ENCODE measurements at regions not wholly inside any gene's neighbourhood (a gene's known extent, or its start where the extent isn't known, plus 50 kb on each side); places are given as distances from the start of the nearest gene placed in this dataset.

DNA sequence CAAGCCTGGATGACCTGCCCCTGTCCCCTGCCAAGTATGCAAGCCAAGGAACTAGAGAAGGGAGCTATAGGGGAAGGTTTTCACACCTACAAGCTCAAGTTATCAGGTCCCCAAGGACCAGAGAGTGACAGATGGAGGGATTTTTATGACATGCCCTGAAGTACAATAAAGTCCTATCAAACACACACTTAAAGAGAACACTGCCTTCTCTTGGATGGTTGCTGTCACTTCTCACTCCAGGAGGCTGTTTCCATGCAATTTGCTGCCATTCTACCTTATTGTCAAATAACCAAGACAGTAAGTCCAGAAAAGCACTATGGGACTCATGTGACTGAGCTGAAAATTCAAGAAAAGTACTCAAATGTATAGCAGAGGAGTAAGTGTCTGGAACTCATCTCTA lies 76.6 kb upstream of the DDX18 start:
- no peak overlapping the region for H3K23ac ChIP-seq (ENCODE audit: insufficient read length)
- no peak overlapping the region for H3K18ac ChIP-seq (ENCODE audit: extremely low read depth, low read length)
- H3K36me3 ChIP-seq (ENCODE audit: control insufficient read depth in 2 of 4, insufficient read depth in 4 of 4, low read length in 3 of 4): no peaks in the 10 kb centered on the region
- no peak overlapping the region for H3K4me3 ChIP-seq (ENCODE audit: extremely low read depth in 1 of 4, insufficient read depth in 2 of 4, low read depth in 3 of 4, low read length in 4 of 4)
- H3K79me1 ChIP-seq (ENCODE audit: low read depth, low read length): no peaks in the 10 kb centered on the region
- H3K27ac ChIP-seq (ENCODE audit: low read depth, low read length): no peak overlapping the region
- no peaks in the 10 kb centered on the region for H3K4me1 ChIP-seq (replicated peaks in 1 of 4; ENCODE audit: control insufficient read depth in 3 of 4, insufficient read depth in 4 of 4, low read length in 3 of 4)
- no peak overlapping the region for H2BK5ac ChIP-seq (ENCODE audit: low read depth, low read length)
- no peaks in the 10 kb centered on the region for H3K27me3 ChIP-seq (replicated peaks in 1 of 4; ENCODE audit: control insufficient read depth in 3 of 4, extremely low read depth in 1 of 4, insufficient read depth in 3 of 4, low read length in 3 of 4)
- DNase-seq (ENCODE audit: low read depth in 1 of 2, low spot score in 2 of 2) (no peak), FAIRE-seq (no peak)
- no peak overlapping the region for H2AFZ ChIP-seq (ENCODE audit: low read length)
- no peak overlapping the region for H3K56ac ChIP-seq (replicated peaks; ENCODE audit: insufficient read length, low read depth, low read length)
- H2BK15ac ChIP-seq (ENCODE audit: low read length): no peak overlapping the region
- H2BK12ac ChIP-seq (ENCODE audit: low read depth, low read length): no peak overlapping the region
- ChIA-PET POLR2A (ENCODE audit: partially characterized antibody) (no interaction called here), CTCF (ENCODE audit: partially characterized antibody) (interaction anchor here (0.6 to 1.7 kb wide), 3 partner anchors 10 to 272 kb away, joined by 3 to 5 read pairs (median 4); no protein-coding TSS in a partner anchor)
- H3K14ac ChIP-seq (ENCODE audit: insufficient read length): no peak overlapping the region
- no peak overlapping the region for H3K9ac ChIP-seq (replicated peaks in 1 of 4; ENCODE audit: extremely low read depth in 1 of 4, low read depth in 3 of 4, low read length in 3 of 4)
- no peak overlapping the region for H3K4ac ChIP-seq (replicated peaks; ENCODE audit: insufficient read length, low read depth, low read length)
- no peak overlapping the region for H2BK20ac ChIP-seq (ENCODE audit: low read length)
- H4K8ac ChIP-seq (ENCODE audit: extremely low read depth, insufficient read depth, low read length): no peak overlapping the region
- no peak overlapping the region for H4K5ac ChIP-seq (ENCODE audit: insufficient read length, low read depth, low read length)
- H3K4me2 ChIP-seq (ENCODE audit: insufficient read depth in 1 of 2, low read depth in 2 of 2, low read length in 2 of 2): no peak overlapping the region
- no peaks in the 10 kb centered on the region for H3K9me3 ChIP-seq (ENCODE audit: insufficient read depth in 2 of 2, low read depth in 1 of 2, low read length in 1 of 2)
- no peaks in the 10 kb centered on the region for H3K79me2 ChIP-seq (ENCODE audit: control insufficient read depth in 1 of 2, insufficient read depth in 2 of 2, low read length in 2 of 2)
- H4K91ac ChIP-seq (replicated peaks; ENCODE audit: insufficient read length, low read length): no peak overlapping the region
- no peaks in the 10 kb centered on the region for H4K20me1 ChIP-seq (replicated peaks in 1 of 2; ENCODE audit: control insufficient read depth in 1 of 2, insufficient read depth in 2 of 2, low read length in 2 of 2)
- no peak overlapping the region for H2BK120ac ChIP-seq (replicated peaks; ENCODE audit: low read depth, low read length)
- H3K23me2 ChIP-seq (ENCODE audit: low read depth, low read length): no peaks in the 10 kb centered on the region
- H2AK5ac ChIP-seq (ENCODE audit: low read depth, low read length): no peak overlapping the region
- TF ChIP-seq POLR2AphosphoS5 (IDR thresholded peaks at IDR 0.05; ENCODE audit: low read depth, low read length) (no peak), CHD1 (IDR thresholded peaks at IDR 0.05; ENCODE audit: low read depth, low read length) (no peak), ZNF274 (IDR thresholded peaks at IDR 0.05; ENCODE audit: borderline replicate concordance, extremely low read depth, low read length) (no peak), NRF1 (IDR thresholded peaks at IDR 0.05; ENCODE audit: low read depth, low read length) (no peak), KDM4A (IDR thresholded peaks at IDR 0.05; ENCODE audit: low read depth, low read length, severe bottlenecking) (no peak), CBX8 (IDR thresholded peaks at IDR 0.05; ENCODE audit: borderline replicate concordance, low read depth, low read length) (no peak), RXRA (IDR thresholded peaks at IDR 0.05; ENCODE audit: insufficient read depth, low read depth, low read length) (no peak), CBX5 (IDR thresholded peaks at IDR 0.05; ENCODE audit: low read depth, low read length) (no peak), CREB1 (IDR thresholded peaks at IDR 0.05) (no peak), SIN3A (conservative IDR thresholded peaks at IDR 0.05 in 1 of 2, IDR thresholded peaks at IDR 0.05 in 1 of 2; ENCODE audit: low read depth in 1 of 2, low read length in 2 of 2) (no peak), MAFK (IDR thresholded peaks at IDR 0.05; ENCODE audit: low read depth, low read length) (no peak), GABPA (IDR thresholded peaks at IDR 0.05; ENCODE audit: borderline replicate concordance, insufficient read depth, low read length) (no peak), JUN (IDR thresholded peaks at IDR 0.05; ENCODE audit: low read depth, low read length) (no peak), YY1 (IDR thresholded peaks at IDR 0.05; ENCODE audit: low read depth, low read length) (no peak), EZH2 (IDR thresholded peaks at IDR 0.05; ENCODE audit: low read depth, low read length, severe bottlenecking) (no peak), E2F6 (IDR thresholded peaks at IDR 0.05) (no peak)
